WTC11 (cell line): ENCODE measurements at regions not wholly inside any gene's neighbourhood (a gene's known extent, or its start where the extent isn't known, plus 50 kb on each side); places are given as distances from the start of the nearest gene placed in this dataset.

Experiments used
- ATAC-seq: fragments of 200-7000 bp; cut with Tn5 transposase; 2 replicates; pipeline ENCODE4 v1.10.0; 2021; ENCODE audit warnings: mild to moderate bottlenecking, moderate library complexity
- CTCF ChIA-PET: fragments of 300-600 bp; sonication (Branson Sonifier 250); formaldehyde crosslinking; loops from one replicate; lab custom pipeline; 2021; ENCODE audit warnings: antibody characterized with exemption; lab: Charles Lee
- POLR2A ChIA-PET: fragments of 350-600 bp; sonication (Branson Sonifier 250); formaldehyde crosslinking; loops from one replicate; lab custom pipeline; 2021; ENCODE audit warnings: antibody characterized with exemption; lab: Charles Lee
- DNase-seq: peaks from one replicate; pipeline ENCODE4 v3.0.0; 2021; ENCODE audit warnings: low spot score
- H3K27ac Mint-ChIP-seq: 2 replicates; pipeline ENCODE4 v1.8.0; 2021; ENCODE audit warnings: mixed read lengths
- H3K27me3 Mint-ChIP-seq: 2 replicates; pipeline ENCODE4 v1.8.0; 2021; ENCODE audit warnings: low read depth, mild to moderate bottlenecking, moderate library complexity, mixed read lengths
- H3K36me3 Mint-ChIP-seq: 2 replicates; pipeline ENCODE4 v1.8.0; 2021; ENCODE audit warnings: mixed read lengths
- H3K4me1 Mint-ChIP-seq: 2 replicates; pipeline ENCODE4 v1.8.0; 2022; ENCODE audit warnings: mixed read lengths
- H3K4me3 Mint-ChIP-seq: 2 replicates; pipeline ENCODE4 v1.8.0; 2021; ENCODE audit warnings: mild to moderate bottlenecking, moderate library complexity, mixed read lengths
- H3K9me3 Mint-ChIP-seq: 2 replicates; pipeline ENCODE4 v1.8.0; 2021; ENCODE audit warnings: mixed read lengths
- AR ChIP-seq: fragments of 250-450 bp; sonication (Bioruptor Pico); IDR thresholded peaks from 2 replicates; pipeline ENCODE4 v1.9.0; 2021; ENCODE audit warnings: mild to moderate bottlenecking
- ARID4B ChIP-seq: sonication (generic); formaldehyde crosslinking; IDR thresholded peaks from 2 replicates; pipeline ENCODE4 v1.8.0; 2023; ENCODE audit warnings: missing genetic modification reagents, mild to moderate bottlenecking, borderline replicate concordance
- CBFB ChIP-seq: sonication (generic); formaldehyde crosslinking; IDR thresholded peaks from 2 replicates; pipeline ENCODE4 v1.8.1; 2022; ENCODE audit warnings: mild to moderate bottlenecking, low read depth, missing genetic modification reagents
- FOXP1 ChIP-seq: sonication (generic); formaldehyde crosslinking; IDR thresholded peaks from 2 replicates; pipeline ENCODE4 v1.8.0; 2022; ENCODE audit warnings: missing genetic modification reagents, mild to moderate bottlenecking, moderate library complexity, borderline replicate concordance
- FOXP4 ChIP-seq: sonication (generic); formaldehyde crosslinking; IDR thresholded peaks from 2 replicates; pipeline ENCODE4 v1.8.0; 2022; ENCODE audit warnings: mild to moderate bottlenecking, missing genetic modification reagents
- KAT7 ChIP-seq: sonication (generic); formaldehyde crosslinking; IDR thresholded peaks from 2 replicates; pipeline ENCODE4 v1.8.1; 2023; ENCODE audit warnings: missing genetic modification reagents, mild to moderate bottlenecking, borderline replicate concordance
- NFE2L1 ChIP-seq: sonication (generic); formaldehyde crosslinking; IDR thresholded peaks from 2 replicates; pipeline ENCODE4 v1.8.1; 2023; ENCODE audit warnings: missing genetic modification reagents
- OVOL2 ChIP-seq: fragments of 250-450 bp; sonication (Bioruptor Pico); IDR thresholded peaks from 2 replicates; pipeline ENCODE4 v1.9.0; 2021; ENCODE audit warnings: mild to moderate bottlenecking, borderline replicate concordance
- TEAD1 ChIP-seq: sonication (generic); formaldehyde crosslinking; IDR thresholded peaks from 2 replicates; pipeline ENCODE4 v1.8.0; 2022; ENCODE audit warnings: mild to moderate bottlenecking, missing genetic modification reagents
- USF2 ChIP-seq: sonication (generic); formaldehyde crosslinking; IDR thresholded peaks from 2 replicates; pipeline ENCODE4 v1.8.1; 2023; ENCODE audit warnings: mild to moderate bottlenecking, missing genetic modification reagents, moderate library complexity
- ZBTB21 ChIP-seq: sonication (generic); formaldehyde crosslinking; IDR thresholded peaks from 2 replicates; pipeline ENCODE4 v1.8.1; 2023; ENCODE audit warnings: mild to moderate bottlenecking, missing genetic modification reagents, borderline replicate concordance
- ZNF671 ChIP-seq: fragments of 250-450 bp; sonication (Bioruptor Pico); IDR thresholded peaks from 2 replicates; pipeline ENCODE4 v1.8.0; 2021; ENCODE audit warnings: mild to moderate bottlenecking

- TF ChIP-seq AR (CRISPR knock-in tag) = no peak
- no peak for TF ChIP-seq USF2 (CRISPR knock-in tag)
- no peak for TF ChIP-seq KAT7 (CRISPR knock-in tag)
- TF ChIP-seq CBFB (CRISPR knock-in tag) = no peak
- no peak for TF ChIP-seq FOXP4 (CRISPR knock-in tag)
- no peak for TF ChIP-seq NFE2L1 (CRISPR knock-in tag)
Measured at GRCh38 chr16:6349725-6350124, 982.9 kb upstream of the RBFOX1 start (continued).

GRCh38 chr16:6345090-6345489, 987.6 kb upstream of the RBFOX1 start:
- Mint-ChIP-seq H3K4me1 (no peaks in the 10 kb centered on the region), H3K4me3 (no peak overlapping the region), H3K9me3 (peaks cover 82% of the 10 kb centered on the region), H3K27ac (no peak overlapping the region), H3K27me3 (peaks cover 15% of the 10 kb centered on the region), H3K36me3 (peaks cover 77% of the 10 kb centered on the region)
- ATAC-seq (no peak), DNase-seq (no peak)
- ChIA-PET CTCF (no interaction called here), POLR2A (no interaction called here)
- TF ChIP-seq ZNF671 (CRISPR knock-in tag) (no peak), ZBTB21 (CRISPR knock-in tag) (no peak), ARID4B (CRISPR knock-in tag) (no peak), FOXP1 (no peak), FOXP4 (CRISPR knock-in tag) (no peak), TEAD1 (CRISPR knock-in tag) (no peak), OVOL2 (CRISPR knock-in tag) (no peak)
